Large intestine (tissue), 3 donors: ENCODE measurements at regions not wholly inside any gene's neighbourhood (a gene's known extent, or its start where the extent isn't known, plus 50 kb on each side); places are given as distances from the start of the nearest gene placed in this dataset.

Experiments
- DNase-seq, 2 donors: peaks; one replicate each; pipeline versions ENCODE4 v3.0.0 to v3.0.0-alpha.2; 2013
- H3K27ac ChIP-seq: one replicate; pipeline ENCODE4 v1.5.1; 2013; ENCODE audit warnings: low read length
- H3K27me3 ChIP-seq: 2 replicates; pipeline ENCODE4 v1.6.1; 2013; ENCODE audit warnings: low read length; ENCODE audit not compliant: control insufficient read depth, insufficient read depth
- H3K36me3 ChIP-seq: 2 replicates; pipeline ENCODE4 v1.6.1; 2013; ENCODE audit warnings: low read length; ENCODE audit not compliant: control insufficient read depth, insufficient read depth
- H3K4me1 ChIP-seq: one replicate; pipeline ENCODE4 v1.6.1; 2013; ENCODE audit warnings: low read length; ENCODE audit not compliant: control insufficient read depth, insufficient read depth
- H3K4me3 ChIP-seq: one replicate; pipeline ENCODE4 v1.5.1; 2013; ENCODE audit warnings: low read length
- H3K9me3 ChIP-seq: one replicate; pipeline ENCODE4 v1.6.1; 2013; ENCODE audit warnings: mild to moderate bottlenecking, low read depth, low read length, moderate library complexity; ENCODE audit not compliant: control insufficient read depth
- WGBS: methylation state at CpG from one replicate; pipeline ENCODE4 v1.1.5; 2013; ENCODE audit warnings: low lambda C conversion rate; ENCODE audit not compliant: insufficient coverage; 5-methylcytosine and 5-hydroxymethylcytosine counted together

DNA sequence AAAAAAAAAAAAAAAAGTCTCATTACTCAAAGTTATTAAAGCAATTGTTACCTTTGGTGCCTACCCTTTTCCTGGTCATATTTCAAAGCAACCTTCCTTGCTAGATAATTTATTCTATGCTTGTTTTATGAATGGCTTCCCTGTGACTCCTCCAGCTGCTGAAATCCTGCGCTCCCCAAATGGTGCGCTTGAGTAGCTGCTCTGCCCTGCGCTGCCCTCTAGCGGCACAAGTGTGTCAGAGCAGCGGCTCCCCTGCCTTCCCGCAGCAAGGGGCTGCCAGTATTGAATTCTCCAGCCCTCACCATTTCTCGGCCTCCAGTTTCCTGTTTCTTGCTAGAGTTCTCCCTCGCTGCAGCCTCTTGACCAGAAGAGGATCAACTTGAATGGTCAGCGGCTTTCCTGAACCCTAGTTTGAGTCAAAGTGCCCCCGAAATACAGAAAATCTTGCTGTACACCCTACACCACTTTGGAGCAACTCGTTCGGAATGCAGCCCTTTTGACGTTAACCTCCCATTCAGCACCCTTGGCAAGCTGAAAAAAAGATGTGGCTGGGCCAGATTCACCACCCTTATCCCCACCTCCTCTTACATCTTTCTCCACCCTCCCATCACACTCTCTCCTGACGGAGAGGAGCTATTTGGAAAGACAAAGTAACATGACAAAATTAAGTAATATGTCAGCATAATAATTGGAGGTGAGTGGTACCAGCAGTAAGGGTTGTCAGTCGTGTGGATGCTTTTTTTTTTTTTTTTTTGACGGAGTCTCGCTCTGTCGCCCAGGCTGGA, 60.4 kb upstream of the KLHL31 start:
- Histone ChIP-seq H3K4me3 (no peak overlapping the region), H3K27me3 (no peaks in the 10 kb centered on the region), H3K9me3 (no peaks in the 10 kb centered on the region), H3K36me3 (no peaks in the 10 kb centered on the region), H3K4me1 (peaks cover 7% of the 10 kb centered on the region), H3K27ac (no peak overlapping the region)
- peak; percentile 64 to 71 for DNase-seq
- 57% methylated on average over 1 of the region's 18 CpGs for WGBS

DNA sequence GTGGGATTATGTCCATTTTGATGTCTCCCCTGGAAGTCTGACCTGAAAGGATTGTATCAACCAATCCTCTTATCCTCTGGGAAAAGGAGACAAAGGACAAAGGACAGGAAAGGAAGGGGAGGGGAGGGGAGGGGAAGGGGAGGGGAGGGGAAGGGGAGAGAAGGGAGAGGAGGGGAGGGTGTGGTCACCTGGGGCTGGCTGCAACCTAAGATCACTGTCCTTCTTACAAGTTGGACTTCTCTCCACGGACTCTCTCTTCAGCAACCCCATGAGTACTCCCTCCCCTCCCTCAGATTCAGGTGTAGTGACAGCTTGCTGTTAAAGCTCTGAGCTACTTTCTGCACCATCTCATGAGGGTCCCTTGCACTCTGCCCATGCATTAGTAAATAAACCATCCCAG, 58.9 kb upstream of the KLHL31 start:
- Histone ChIP-seq H3K27me3 (no peaks in the 10 kb centered on the region), H3K27ac (no peak overlapping the region), H3K36me3 (no peaks in the 10 kb centered on the region), H3K9me3 (no peaks in the 10 kb centered on the region), H3K4me1 (peaks cover 7% of the 10 kb centered on the region), H3K4me3 (no peak overlapping the region)
- peak in 1 of 2 donors; percentile 49 for DNase-seq
- WGBS = no CpG with 5 or more reads among the region's 1 CpG

DNA sequence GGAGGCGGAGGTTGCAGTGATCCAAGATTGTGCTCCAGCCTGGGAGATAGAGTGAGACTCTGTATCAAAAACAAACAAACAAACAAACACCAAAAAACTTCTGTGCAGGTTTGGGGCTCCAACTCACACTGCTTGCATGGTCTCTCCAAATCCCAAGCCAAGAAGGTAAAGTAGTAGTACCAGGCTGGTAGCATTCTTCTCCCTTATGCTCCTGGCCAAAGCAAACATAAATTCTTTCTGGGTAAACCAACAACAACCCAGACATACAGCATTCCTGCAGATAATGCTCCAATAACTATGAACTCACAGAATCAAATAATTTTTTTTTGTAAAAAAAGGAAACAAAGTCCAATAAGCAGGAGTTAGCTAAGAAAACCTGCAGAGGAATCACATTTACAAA, 57.8 kb upstream of the KLHL31 start:
- no peak for DNase-seq
- no CpG with 5 or more reads among the region's 1 CpG for WGBS
- H3K4me3 ChIP-seq = no peak overlapping the region

GRCh38 chr6:53721766-53722165, 56.2 kb upstream of the KLHL31 start:
- H3K36me3 ChIP-seq = no peaks in the 10 kb centered on the region
- H3K27me3 ChIP-seq = no peaks in the 10 kb centered on the region
- H3K4me3 ChIP-seq = no peak overlapping the region
- DNase-seq = no peak
- H3K27ac ChIP-seq = no peak overlapping the region
- H3K9me3 ChIP-seq = no peaks in the 10 kb centered on the region
- no CpG with 5 or more reads among the region's 2 CpGs for WGBS
- H3K4me1 ChIP-seq = peaks cover 11% of the 10 kb centered on the region

More for the DNA sequence above, 57.8 kb upstream of the KLHL31 start:
- Histone ChIP-seq H3K27ac (no peak overlapping the region), H3K36me3 (no peaks in the 10 kb centered on the region), H3K9me3 (no peaks in the 10 kb centered on the region), H3K27me3 (no peaks in the 10 kb centered on the region), H3K4me1 (peaks cover 11% of the 10 kb centered on the region)

DNA sequence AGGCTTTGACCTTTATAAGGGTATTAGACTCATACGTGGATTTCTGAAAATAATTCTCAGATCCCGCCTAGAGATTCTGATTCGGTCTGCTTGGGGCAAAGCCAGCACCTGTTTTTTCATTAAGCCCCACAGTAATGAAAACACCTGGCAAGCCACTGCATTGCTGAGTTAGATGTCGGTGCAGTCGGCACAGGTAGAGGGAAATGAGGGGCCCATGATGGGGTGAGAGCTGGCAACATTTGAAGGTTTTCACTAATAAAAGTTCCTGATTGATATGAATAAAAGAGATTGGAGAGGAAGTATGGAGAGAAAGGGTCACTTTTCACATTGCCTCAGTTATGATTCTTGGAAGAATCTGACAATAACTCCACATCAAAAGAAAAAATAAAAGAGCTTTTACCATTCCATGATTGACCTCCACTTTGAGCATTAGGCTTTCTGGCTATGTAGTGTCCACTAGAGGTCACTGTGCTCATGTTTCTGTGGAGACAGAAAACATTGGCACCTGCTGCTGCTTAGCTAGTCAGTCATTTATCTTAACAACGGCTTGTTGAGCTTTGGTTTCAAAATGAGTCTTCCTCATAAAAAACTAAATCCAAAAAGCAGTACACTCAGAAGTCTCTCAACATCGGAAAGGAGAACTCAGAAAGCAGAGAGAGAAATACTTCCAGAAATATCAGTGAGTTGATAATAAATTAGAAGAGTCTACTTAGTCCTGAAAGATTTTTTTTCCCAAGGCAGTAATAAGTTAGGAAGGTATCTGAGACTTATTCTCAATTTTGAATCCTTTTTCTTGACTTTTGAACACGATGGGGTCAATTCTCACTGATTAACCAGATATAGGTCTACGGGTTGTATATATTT, 53.3 kb upstream of the KLHL31 start:
- 45% methylated on average over 4 of the region's 9 CpGs for WGBS
- Histone ChIP-seq H3K27me3 (no peaks in the 10 kb centered on the region), H3K9me3 (no peaks in the 10 kb centered on the region), H3K27ac (peak overlapping the region; percentile 57), H3K36me3 (no peaks in the 10 kb centered on the region), H3K4me1 (peaks cover 3% of the 10 kb centered on the region), H3K4me3 (no peak overlapping the region)
- DNase-seq = peak; percentile 66 to 80

- H3K27me3 ChIP-seq = no peaks in the 10 kb centered on the region
- H3K27ac ChIP-seq = no peak overlapping the region
- no peak overlapping the region for H3K4me3 ChIP-seq
- no peaks in the 10 kb centered on the region for H3K36me3 ChIP-seq
- peaks cover 8% of the 10 kb centered on the region for H3K4me1 ChIP-seq
- peak in 1 of 2 donors; percentile 68 for DNase-seq
- no peaks in the 10 kb centered on the region for H3K9me3 ChIP-seq
- no CpG with 5 or more reads among the region's 1 CpG for WGBS
These were observed 52.0 kb upstream of the KLHL31 start for GRCh38 chr6:53717566-53717965.

DNA sequence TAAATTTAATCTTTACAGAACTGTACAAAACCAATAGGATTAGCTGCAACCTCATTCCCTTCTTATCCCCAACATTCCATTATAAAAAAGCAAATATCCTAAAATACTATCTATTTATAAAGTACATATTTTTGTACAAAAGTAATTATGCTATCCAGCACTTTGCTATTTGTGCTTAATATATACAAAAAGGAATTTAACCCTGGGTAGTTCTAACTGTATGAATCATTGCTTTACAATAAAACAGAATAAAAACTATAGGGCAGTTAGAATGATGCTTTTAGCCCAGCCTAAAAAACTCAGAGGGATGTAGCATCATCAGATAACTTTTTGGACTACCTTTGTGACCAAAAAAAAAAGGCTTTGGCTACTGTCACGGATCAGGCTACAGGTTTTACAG, 49.9 kb upstream of the KLHL31 start:
- Histone ChIP-seq H3K36me3 (no peaks in the 10 kb centered on the region), H3K4me3 (no peak overlapping the region), H3K4me1 (peaks cover 9% of the 10 kb centered on the region), H3K9me3 (no peaks in the 10 kb centered on the region), H3K27ac (no peak overlapping the region), H3K27me3 (no peaks in the 10 kb centered on the region)
- no CpG with 5 or more reads among the region's 1 CpG for WGBS
- DNase-seq = no peak
